ENCODE measurements at regions not wholly inside any gene's neighbourhood (a gene's known extent, or its start where the extent isn't known, plus 50 kb on each side); places are given as distances from the start of the nearest gene placed in this dataset.

DNA sequence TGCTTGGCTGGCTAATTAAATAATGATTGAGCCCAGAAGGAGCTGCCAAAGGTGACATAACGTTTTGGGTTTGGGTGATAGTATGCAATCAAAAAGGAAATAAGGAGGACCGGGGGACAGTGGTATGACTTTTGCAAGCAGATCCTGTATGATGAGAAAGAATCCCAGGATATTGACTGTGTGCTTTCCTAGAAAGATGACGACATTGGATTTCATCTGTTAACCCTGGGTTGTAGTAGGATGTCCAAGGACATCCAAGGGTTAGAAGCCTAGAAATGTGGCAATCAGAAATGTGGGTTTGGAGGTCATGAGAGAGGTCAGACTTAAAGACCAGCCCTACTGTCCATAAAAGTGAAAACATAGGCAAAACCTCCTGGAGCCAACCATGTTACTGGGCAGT is 50.3 kb upstream of the HMHB1 start:
- DNase-seq (ENCODE audit: low read depth) = no peak

DNA sequence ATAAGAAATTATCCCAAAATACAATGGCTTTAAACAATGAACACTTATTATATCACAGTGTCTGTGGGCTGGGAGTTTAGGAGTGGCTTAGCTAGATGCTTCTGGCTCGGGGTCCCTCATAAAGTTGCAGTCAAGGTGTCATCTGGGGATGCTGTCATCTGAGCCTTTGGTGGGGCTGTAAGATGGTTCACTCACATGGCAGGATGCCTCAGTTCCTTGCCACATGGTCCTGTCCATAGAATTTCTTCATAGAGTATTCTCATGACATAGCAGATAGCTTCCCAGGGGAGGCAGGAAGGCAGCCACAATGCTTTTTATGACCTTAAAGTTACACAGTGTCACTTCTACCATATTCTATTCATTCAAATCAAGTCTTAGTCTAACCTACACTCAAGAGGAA is 51.2 kb upstream of the HMHB1 start:
- no peak for DNase-seq (ENCODE audit: low read depth)

DNA sequence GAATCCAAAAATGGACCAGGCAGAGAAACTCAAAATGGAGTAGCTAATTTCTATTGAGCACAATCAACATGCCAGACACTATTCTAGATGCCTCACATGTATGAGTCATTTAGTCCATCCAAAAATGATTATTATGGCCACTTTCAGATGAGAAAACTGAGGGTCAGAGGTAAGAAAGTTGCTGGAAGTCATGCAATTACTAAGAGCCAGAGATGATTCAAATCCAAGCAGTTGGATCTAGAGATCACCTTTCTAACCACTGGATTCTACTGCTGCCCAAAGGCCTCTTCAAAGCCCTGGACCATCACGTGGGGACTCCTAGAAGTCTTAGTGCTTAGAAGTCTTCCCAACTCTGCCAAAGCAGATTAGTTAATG is 51.8 kb upstream of the HMHB1 start:
- DNase-seq (ENCODE audit: low read depth) = no peak

DNA sequence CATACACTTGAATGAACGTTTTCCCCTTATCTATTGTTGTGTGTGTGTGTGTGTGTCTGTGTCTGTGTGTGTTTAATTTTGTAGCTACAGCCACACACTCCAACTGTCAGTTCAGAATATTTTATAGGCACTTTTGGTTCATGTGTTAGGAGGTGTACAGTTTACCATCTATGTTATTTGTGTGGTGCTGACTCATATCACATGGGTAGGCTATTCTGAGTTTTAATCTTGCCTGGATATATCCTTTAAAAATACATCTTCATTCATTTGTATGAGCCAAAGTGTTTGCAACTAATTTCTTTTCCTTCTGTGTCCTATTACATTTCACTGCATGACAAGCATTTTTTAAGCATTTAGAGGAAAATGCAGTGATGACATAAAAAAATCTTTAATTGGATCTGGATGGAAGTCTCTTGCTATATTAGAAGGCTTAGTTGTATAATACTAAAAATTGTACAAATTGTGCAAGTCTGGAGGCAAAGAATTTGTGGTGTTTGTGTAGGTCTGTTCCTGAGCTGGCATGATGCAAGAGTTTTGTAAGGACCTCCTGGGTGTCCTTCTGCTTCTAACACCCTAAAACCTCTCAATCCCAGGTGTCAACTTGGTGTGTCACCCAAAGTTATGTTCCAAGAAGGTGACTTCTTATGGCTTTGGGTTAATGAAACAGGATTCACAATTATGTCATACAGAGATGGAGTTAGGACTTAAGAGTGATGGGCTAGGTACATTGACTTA is 52.4 kb upstream of the HMHB1 start:
- DNase-seq (ENCODE audit: low read depth) = peak; percentile 34

DNA sequence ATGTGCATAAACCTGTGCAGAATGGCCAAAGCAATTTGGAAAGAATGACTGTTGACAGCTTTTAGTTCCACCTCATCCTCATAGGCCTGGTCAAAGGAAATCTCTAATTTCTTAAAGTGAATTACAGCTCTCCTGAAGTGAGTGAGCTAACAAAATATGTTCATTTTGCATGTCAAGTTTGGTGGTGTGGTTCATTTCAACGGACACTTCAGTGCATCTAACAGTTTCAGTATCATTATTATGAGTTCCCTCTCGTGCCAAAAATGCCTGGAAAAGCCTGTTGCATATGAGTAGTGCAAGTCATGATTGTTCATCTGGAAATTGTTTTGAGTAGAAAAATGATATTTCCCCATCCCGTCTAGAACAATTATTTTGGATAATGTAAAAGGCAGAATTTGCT is 53.2 kb upstream of the HMHB1 start:
- DNase-seq (ENCODE audit: low read depth) = no peak

DNA sequence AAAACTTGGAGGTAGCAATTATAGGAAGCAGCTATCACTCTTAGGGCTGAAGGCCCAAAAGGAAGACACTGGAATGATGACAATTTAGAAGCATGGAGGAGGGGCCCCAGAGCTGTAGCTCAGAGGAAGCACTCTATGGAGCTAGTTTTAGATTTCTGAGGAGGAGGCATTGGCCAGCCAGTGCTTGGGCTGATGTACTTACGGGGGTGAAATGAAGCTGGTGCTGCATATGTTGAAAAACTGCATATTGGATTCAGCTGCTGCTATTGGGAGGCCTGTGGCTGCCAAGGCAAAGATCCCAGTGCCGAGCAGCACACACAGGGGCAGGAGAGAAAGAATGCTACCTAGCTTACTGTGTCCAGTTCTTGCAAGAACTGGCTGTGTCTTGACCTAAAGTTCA is 53.9 kb upstream of the HMHB1 start:
- DNase-seq (ENCODE audit: low read depth) = no peak

DNA sequence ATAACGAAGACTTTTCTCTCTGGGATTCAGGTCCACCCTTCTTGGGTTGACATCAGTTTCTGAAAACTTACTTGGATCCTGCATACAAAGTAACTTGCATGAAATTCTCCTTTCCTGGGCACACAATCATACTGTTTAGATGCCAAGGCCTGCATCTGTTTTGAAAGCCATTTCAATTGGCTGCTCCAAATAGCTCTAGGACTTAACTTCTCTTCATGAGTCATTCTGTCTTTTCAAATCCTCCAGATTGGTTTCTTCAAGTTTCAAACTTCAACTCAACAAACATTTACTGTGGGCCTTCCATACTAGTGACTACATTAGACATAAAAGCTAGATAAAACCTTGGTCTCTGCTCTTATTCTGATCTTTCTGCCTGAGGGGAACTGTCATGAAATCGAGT is 54.8 kb upstream of the HMHB1 start:
- DNase-seq (ENCODE audit: low read depth) = peak; percentile 54

DNA sequence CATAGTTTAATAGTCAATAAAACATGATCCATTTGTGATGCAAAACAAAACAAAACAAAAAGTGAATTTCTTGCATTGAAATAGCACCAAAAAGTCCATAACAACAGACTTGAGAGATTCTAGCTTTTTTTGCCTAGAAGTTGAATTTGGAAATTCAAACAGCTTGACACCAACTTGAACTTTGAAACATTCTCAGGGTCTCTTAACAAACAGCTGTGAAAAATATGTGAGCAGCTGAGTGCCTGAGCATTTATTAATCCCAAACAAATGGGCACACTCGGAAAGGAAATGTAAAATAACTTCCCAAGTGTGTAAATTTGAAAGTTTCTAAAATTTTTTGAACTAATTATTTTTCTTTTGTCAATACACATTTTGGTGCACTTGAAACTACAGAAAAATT is 56.0 kb upstream of the HMHB1 start:
- DNase-seq (ENCODE audit: low read depth) = peak; percentile 50

DNA sequence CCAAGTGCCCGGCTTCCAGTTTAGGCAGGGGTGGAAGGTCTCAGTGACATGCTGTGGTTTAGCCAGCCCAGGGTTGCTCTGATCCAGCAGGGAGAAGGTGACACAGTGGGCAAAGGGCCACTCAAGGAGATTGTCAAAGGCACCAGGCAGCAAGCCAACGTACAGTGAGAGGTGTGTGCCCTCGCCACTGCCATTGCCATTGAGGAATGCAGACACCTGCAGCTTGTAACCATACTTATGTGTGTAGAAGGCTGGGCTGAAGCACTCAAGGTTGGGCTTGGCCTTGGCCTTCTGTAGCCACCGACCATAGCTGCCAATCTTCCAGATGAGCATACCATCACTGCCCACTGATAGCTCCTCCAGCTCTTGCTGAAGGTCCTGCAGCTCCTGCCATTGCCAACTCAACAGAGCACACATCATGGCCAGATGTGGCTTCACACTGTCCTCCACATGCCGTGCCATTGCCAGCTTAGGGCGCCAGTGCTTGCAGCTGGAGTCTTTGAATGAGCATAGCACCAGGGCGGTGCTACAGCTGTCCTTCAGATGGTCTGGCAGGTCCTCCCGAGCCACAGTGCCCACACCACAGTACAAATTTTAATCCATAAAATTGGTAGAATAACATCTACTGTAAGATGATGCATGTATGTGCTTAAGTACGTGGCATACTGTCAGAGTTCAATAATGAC is 59.7 kb upstream of the HMHB1 start:
- DNase-seq (ENCODE audit: low read depth) = no peak

DNA sequence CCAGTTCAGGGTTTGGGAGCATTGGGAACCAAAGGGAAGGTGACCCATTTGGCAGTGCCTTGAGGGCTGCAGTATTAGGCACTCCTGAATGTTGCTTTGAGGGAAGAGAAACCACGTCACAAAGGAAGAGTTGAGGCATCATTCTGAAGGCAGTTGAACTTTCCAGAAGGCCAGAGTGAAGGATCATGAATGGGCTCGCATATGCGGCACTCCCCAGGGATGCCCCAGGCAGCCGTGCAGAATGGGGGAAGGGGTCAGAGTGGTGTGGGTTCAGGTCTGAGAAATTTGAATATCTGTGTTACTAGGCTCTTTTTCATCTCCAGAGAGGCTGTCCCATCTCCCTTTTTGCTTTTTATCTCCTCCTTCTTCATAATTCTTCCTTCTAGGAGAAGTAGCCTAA is 60.6 kb upstream of the HMHB1 start:
- DNase-seq (ENCODE audit: low read depth) = no peak

DNA sequence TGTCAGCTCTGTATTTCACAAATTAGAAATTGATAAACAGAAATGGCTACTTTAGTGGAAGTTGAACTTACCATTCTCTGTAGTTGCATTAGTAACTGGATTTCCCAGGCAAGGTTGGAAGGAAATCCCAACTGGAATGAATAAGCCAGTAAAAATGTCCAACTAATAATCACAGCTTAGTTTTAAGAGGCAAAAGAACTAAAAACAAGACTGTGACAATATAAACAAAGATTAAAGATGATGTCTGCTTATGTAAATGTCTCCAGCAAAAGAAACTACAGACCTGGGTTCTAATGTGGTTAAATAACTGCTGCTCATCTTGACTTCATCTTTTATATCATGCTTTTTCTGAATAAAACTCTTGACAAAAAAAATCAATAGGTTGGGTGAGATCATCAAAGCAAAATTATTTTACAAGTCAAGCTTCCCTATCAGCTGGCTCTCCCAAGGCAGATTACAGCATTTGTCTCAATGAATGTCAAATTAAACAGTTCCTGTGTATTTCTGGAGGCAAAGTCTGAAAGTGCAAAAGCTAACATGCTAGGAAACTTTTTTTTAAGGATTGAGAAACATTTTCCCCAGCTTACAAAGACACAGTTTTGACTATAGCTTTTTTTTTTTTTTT is 62.3 kb upstream of the HMHB1 start:
- no peak for DNase-seq (ENCODE audit: low read depth)

DNA sequence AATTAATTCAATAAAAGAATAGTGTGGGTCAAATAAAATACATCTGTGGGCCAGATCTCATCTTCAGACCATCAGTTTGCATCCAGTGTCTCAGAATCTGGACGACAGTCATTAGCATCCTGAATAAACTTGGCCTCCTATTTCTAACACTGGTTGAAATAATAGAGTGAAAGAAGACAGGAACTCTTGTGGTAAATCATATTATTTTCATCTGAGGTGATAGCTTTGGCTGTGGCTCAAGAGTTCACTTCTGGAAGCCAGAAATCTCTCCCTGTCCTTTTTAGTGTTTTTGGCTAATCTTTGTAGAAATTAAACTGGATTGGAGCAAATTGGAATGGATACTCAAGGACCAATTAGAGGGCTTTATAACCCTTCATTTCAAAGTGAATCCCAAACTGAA is 63.4 kb upstream of the HMHB1 start:
- no peak for DNase-seq (ENCODE audit: low read depth)

DNA sequence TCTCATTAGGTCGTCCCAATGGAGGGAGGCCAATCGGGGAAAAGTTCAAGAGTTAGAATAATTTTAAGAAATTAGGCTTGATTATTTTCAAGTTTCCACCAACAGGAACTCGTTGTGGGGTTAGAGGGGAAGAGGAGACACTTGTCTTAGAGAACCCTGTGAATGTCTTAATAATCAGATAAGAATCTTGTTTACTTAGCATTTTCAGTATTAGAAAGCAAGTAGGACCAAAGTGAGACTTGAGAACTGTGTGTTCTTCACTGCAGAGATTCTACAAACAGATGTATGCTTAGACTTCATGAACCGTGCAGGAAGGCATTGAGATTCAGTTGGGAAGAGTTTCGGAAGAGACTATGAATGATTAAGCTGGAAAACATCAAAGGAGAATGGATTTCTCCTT is 69.0 kb upstream of the HMHB1 start:
- DNase-seq (ENCODE audit: low read depth) = no peak

DNA sequence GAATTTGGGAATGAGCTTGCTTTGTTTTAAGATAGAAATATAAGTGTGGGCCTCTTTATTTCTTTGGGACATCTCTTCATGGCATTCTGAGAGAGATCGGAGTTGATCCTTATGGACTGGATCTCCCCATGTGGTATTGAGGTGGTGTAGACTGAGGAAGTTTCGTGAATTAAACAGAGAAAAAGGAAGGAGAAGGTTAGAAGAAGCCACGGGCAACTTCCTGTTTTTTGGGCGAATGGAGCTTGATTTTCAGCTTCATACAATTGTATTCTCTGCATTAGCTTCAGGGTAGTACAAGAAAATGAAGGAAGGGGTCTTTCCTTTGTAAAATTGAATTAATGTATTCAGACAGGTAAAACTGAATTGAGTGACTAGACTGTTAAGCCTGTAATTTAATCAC is 70.5 kb upstream of the HMHB1 start:
- DNase-seq (ENCODE audit: low read depth) = no peak

DNA sequence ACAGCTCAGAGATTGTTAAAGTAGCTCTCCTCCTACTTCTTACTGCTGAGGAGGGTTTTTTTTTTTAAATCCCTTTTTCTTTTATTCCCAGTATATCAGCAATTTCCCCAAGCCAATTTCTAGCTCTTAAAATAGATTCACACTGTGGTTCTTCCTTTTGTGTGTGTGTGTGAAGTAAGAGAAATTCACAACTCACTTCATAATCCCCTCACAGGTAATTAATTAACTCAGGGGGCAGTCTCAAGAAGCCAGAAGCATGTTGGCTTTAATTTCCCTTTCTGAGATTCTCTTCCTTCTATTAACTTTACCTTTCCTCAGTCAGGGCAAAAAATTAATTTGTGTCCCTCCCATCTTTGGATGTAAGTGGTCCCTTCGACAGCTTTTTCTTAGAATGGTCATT is 71.0 kb upstream of the HMHB1 start:
- DNase-seq (ENCODE audit: low read depth) = no peak

DNA sequence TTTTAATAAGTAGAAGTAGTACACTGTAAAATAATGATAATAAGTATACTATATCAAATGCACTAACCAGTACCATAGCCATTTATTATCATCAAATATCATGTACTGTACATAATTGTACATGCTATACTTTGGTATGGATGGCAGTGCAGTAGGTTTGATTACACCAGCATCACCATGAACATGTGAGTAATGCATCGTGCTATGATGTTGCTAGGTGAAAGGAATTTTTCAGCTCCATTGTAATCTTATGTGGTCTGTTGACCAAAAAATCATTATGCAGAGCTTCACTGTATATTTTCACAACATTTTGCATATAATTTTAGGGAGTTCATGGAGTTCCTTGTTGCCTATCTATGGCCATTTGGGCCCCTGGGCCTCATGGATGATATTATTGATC is 72.2 kb upstream of the HMHB1 start:
- no peak for DNase-seq (ENCODE audit: low read depth)

DNA sequence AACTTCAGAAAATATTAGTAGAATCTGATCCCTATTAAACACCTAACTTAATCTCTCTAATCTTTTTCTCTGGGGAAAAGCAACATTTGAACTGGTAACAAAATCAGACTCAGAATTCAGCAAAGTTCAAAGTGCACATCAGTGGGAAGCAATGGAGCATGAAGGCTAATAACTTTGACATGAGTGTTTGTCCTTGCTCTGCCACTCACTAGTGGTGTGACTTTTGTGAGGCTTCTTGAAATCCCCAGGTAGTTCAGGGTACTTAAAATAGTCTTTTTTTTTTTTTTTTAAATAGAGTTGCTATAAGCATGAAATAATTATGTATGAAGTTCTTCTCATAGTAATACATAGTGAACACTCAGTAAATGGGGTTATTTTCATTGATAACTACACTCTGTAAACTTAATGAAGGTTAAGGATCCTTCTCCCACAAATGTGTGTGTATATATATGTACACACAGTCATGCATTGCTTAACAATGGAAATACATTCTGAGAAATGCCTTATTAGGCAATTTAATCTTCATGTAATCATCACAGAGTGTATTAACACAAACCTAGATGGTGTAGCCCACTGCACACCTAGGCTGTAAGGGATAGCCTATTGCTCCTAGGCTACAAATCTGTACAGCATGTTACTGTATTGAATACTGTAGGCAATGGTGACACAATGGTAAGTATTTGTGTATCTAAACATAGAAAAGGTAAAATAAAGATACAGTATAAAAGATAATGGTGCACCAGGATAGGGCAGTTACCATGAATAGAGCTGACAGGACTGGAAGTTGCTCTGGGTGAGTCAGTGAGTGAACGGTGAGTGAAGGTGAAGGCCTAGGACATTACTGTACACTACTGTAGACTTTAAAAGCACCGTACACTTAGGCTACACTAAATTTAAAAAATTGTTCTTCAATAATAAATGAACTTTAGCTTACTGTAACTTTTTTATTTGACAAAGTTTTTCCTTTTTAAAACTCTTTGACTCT is 73.3 kb upstream of the HMHB1 start:
- no peak for DNase-seq (ENCODE audit: low read depth)

DNA sequence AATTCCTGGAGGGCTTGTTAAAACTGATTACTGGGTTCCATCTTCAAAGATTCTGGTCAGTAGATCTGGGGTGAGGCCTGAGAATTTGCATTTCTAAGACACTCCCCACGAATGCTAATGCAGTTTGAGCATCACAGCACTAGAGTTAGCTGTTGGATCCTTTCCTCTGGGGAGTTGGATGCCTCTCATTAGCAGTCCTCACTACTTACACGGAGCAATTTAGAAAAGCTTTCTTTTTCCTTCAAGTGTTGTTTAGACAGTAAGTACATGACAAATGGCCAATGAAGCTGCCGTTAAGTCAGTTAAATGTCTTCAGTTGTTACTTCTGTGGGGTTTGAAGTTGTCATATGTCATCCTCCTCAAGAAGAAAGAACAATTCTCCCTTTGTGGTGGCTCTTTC is 74.9 kb upstream of the HMHB1 start:
- no peak for DNase-seq (ENCODE audit: low read depth)

DNA sequence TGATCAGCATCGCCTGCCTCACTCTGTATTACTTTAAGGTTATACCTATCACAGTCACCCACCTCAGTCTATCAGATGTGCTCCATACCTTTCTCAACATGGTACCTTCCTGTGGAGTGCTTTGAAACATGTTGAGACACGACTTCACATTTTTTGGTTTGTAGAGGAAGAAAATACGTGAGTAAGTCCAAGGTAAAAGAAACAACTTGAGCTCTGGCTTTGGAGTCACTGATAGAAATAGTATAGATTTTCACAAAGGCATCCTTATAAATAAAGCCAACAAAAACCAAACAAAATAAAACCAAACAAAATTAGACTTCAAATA is 77.5 kb upstream of the HMHB1 start:
- DNase-seq (ENCODE audit: low read depth) = no peak

DNA sequence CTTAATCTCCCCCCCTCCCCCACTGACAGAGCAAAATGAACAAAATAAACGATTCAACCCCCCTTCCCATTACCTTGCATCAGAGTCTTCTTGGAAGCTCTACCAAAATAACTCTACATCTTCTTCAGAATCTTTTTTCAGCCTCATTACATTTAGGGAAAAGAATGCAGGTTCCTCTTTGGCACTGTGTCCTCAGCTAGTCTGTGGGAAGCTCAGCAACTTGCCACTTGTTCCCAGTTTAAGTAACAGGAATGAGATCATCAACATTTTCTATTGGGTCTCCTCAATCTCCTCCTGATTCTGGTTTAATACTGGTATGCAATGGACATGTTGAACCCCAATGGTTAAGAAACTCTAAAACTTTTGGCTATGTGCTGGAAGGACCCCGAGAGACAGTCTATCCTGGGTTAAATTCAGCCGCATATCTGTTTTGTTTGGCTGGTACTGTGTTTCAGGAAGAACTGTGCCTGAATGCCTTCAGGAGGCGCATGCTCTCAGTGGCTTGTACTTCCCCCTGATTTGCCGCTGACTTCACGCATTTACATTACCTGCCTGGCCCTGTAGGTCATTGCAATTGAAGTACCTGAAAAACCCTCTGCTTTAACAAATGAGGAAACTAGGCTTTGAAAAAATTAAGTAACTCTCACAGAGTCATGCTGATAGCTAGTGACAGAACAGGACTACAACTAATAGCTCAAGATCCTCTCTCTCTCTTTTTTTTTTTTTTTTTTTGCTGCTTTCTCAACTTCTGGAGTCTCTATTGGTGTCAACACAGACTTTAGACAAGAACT is 78.1 kb upstream of the HMHB1 start:
- peak; percentile 90 for DNase-seq (ENCODE audit: low read depth)

DNA sequence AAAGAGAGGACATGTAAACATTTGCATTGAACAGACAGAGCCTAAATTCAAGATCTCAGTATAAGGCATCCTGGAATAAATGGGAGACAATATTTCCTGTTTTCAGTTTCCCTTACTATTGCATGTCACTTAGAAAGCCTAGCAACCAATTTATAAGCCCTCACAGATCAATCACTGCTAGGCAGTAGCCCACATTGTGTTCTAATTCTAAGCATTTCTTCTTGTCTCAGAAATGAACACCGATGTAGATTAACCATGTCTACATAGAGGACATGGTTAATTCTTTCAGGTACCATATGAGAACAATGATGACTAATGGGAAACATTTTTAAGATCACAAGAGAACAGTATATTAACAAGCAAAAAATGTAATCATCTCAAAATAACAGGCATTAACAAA is 79.6 kb upstream of the HMHB1 start:
- no peak for DNase-seq (ENCODE audit: low read depth)

All from myocyte (in vitro differentiated cells).